A673 (cell line): ENCODE measurements at regions not wholly inside any gene's neighbourhood (a gene's known extent, or its start where the extent isn't known, plus 50 kb on each side); places are given as distances from the start of the nearest gene placed in this dataset.

Source experiments
- BruUV-seq: library from RNA; stranded (reverse); fragments of 400-500 nt; replicated peaks from 2 replicates; lab custom pipeline; 2021; lab: Mats Ljungman, UMichigan
- CTCF ChIA-PET: fragments of 300-600 bp; sonication (Branson Sonifier 250); formaldehyde crosslinking; loops from one replicate; lab custom pipeline; 2022; ENCODE audit warnings: antibody characterized with exemption; lab: Charles Lee
- POLR2A ChIA-PET: fragments of 300-600 bp; sonication (Branson Sonifier 250); formaldehyde crosslinking; loops from one replicate; lab custom pipeline; 2022; ENCODE audit warnings: antibody characterized with exemption; ENCODE audit not compliant: low non-redundant PET; lab: Charles Lee
- DNase-seq: peaks from one replicate; pipeline ENCODE4 v3.0.0-alpha.2; 2015; ENCODE audit warnings: low spot score
- H3K27ac ChIP-seq: fragments of 200-600 bp; sonication (generic); 2 replicates; pipeline ENCODE4 v1.5.1; 2016; ENCODE audit warnings: mixed run types, low read depth, mild to moderate bottlenecking, mixed read lengths, antibody characterized with exemption, low read length; ENCODE audit not compliant: poor library complexity, severe bottlenecking
- H3K27me3 ChIP-seq: fragments of 200-600 bp; sonication (generic); replicated peaks from 2 replicates; pipeline ENCODE4 v1.6.1; 2017; ENCODE audit warnings: mixed run types, low read depth, mild to moderate bottlenecking, mixed read lengths, antibody characterized with exemption, low read length; ENCODE audit not compliant: insufficient read depth, poor library complexity
- H3K36me3 ChIP-seq: fragments of 200-600 bp; sonication (generic); 2 replicates; pipeline ENCODE4 v1.6.1; 2016; ENCODE audit warnings: mixed run types, mild to moderate bottlenecking, mixed read lengths, antibody characterized with exemption, low read length; ENCODE audit not compliant: insufficient read depth, poor library complexity, severe bottlenecking
- H3K4me1 ChIP-seq: fragments of 200-600 bp; sonication (generic); 2 replicates; pipeline ENCODE4 v1.6.1; 2017; ENCODE audit warnings: mixed run types, mild to moderate bottlenecking, mixed read lengths, antibody characterized with exemption, low read length; ENCODE audit not compliant: insufficient read depth, poor library complexity, severe bottlenecking
- H3K4me3 ChIP-seq: fragments of 200-600 bp; sonication (generic); 2 replicates; pipeline ENCODE4 v1.5.1; 2016; ENCODE audit warnings: low read depth, mixed run types, mild to moderate bottlenecking, mixed read lengths, low read length; ENCODE audit not compliant: poor library complexity, severe bottlenecking
- H3K9me3 ChIP-seq: fragments of 200-600 bp; sonication (generic); 2 replicates; pipeline ENCODE4 v1.6.1; 2016; ENCODE audit warnings: mixed run types, low read depth, mild to moderate bottlenecking, mixed read lengths, antibody characterized with exemption, low read length; ENCODE audit not compliant: poor library complexity, severe bottlenecking
- EZH2 ChIP-seq: fragments of 200-600 bp; sonication (generic); IDR thresholded peaks from 2 replicates; pipeline ENCODE4 v1.6.1; 2017; ENCODE audit warnings: borderline replicate concordance, low read depth, mild to moderate bottlenecking, mixed read lengths, antibody characterized with exemption, low read length; ENCODE audit not compliant: poor library complexity, severe bottlenecking
- intact Hi-C: fragments of 100-400 bp; cut with micrococcal nuclease; formaldehyde crosslinking; loops from one replicate; pipeline ENCODE4 v1.10.0; 2022; ENCODE audit not compliant: unreplicated experiment
- TF ChIP-seq, protein P1 (sequence below): fragments of 300-800, 200-600 bp; sonication (generic); conservative IDR thresholded peaks from 2 replicates; pipeline ENCODE4 v1.5.1; 2017; ENCODE audit warnings: low read depth, mild to moderate bottlenecking, antibody characterized with exemption, low read length, moderate library complexity, mixed read lengths

DNA sequence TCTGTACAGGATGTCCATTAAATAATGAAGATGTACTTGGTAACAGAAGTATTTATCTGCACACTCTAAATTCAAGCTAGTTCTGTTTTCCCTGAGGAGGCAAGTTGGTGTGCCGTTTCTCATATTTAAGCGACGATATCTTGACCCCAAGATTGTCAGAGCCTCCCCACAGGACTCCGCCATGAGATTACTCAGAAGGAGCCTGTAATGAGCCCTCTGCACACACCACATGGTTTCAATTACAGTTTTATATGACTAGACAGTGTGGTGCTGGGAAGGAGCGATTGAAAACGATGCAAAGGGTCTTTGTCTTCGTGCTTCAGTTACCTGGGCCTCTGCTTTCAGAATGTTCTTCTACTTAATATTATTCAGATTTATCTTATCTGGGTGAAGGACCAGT lies 840.4 kb upstream of the WWC1 start:
- no peak overlapping the region for H3K27ac ChIP-seq
- DNase-seq, result peak; percentile 54
- no peak overlapping the region for H3K4me3 ChIP-seq
- intact Hi-C loops, result no loop called here
- no peaks in the 10 kb centered on the region for H3K36me3 ChIP-seq
- no peaks in the 10 kb centered on the region for H3K27me3 ChIP-seq
- POLR2A ChIA-PET, result no interaction called here
- CTCF ChIA-PET, result no interaction called here
- BruUV-seq, result no TSS peak
- no peaks in the 10 kb centered on the region for H3K9me3 ChIP-seq
- peaks cover 18% of the 10 kb centered on the region for H3K4me1 ChIP-seq
- TF ChIP-seq EZH2, result no peak
- TF ChIP-seq, protein P1, sequence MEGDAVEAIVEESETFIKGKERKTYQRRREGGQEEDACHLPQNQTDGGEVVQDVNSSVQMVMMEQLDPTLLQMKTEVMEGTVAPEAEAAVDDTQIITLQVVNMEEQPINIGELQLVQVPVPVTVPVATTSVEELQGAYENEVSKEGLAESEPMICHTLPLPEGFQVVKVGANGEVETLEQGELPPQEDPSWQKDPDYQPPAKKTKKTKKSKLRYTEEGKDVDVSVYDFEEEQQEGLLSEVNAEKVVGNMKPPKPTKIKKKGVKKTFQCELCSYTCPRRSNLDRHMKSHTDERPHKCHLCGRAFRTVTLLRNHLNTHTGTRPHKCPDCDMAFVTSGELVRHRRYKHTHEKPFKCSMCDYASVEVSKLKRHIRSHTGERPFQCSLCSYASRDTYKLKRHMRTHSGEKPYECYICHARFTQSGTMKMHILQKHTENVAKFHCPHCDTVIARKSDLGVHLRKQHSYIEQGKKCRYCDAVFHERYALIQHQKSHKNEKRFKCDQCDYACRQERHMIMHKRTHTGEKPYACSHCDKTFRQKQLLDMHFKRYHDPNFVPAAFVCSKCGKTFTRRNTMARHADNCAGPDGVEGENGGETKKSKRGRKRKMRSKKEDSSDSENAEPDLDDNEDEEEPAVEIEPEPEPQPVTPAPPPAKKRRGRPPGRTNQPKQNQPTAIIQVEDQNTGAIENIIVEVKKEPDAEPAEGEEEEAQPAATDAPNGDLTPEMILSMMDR, result no peak

DNA sequence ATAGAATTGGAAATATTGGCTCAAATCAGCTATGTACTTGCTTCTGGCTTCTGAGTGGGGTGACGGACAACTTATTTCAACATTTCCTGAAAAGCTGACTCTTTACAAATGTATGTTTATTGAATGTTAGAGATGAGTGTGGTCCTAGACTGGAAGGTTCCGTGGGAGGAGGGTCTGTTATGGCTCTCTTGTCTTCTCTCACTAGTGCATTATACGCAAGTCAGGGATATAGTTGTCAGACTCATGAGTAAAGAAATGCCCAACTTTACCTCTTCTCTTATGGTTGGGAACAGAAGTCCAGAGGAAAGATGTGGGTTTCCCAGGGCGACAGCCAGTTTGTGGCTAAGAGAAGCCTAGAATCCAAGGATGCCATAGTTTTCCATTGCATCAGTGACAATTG lies 839.3 kb upstream of the WWC1 start:
- no peak overlapping the region for H3K27ac ChIP-seq
- POLR2A ChIA-PET, result no interaction called here
- intact Hi-C loops, result no loop called here
- BruUV-seq, result no TSS peak
- no peak overlapping the region for H3K4me3 ChIP-seq
- H3K4me1 ChIP-seq, result peaks cover 18% of the 10 kb centered on the region
- no peak for DNase-seq
- H3K27me3 ChIP-seq, result no peaks in the 10 kb centered on the region
- CTCF ChIA-PET, result no interaction called here
- TF ChIP-seq EZH2, result no peak
- TF ChIP-seq, protein P1, result no peak
- H3K36me3 ChIP-seq, result no peaks in the 10 kb centered on the region
- no peaks in the 10 kb centered on the region for H3K9me3 ChIP-seq

DNA sequence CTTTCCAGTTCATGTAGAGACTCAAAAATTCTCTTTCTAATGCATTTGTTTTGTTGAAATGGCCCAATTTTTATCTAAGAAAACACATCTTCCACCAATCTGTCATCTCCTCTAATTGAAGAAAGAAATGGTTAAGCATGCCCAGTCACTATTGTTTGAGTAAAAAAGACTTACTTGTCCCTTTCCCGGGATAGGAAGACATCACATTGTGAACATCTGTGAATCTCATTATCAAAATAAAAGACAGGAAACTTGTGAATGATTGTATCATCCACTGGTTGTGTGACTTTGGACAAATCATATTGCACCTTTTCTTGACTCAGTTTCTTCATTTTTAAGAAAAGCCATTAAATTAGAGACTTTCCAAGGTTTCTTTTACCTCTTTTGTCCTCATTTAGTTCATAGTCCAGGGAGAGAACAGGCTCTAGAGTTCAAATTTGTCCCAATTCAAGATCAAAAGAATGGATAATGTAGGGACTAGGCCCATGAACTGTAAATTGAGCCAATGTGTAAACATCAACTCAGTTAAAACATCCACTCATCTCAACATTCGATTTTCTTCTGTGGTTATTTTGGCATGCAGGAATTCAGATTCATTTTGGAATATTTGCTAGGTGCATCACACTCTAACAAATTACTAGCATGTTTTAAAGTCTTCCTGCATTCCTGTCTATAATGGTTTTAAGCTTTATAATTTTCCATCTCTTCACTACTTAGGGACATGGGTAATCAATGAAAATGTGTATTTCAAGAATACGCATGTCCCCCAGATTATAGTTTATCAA lies 838.0 kb upstream of the WWC1 start:
- no peaks in the 10 kb centered on the region for H3K36me3 ChIP-seq
- intact Hi-C loops, result no loop called here
- no peaks in the 10 kb centered on the region for H3K27me3 ChIP-seq
- no TSS peak for BruUV-seq
- no peaks in the 10 kb centered on the region for H3K9me3 ChIP-seq
- CTCF ChIA-PET, result no interaction called here
- TF ChIP-seq, protein P1, result no peak
- TF ChIP-seq EZH2, result no peak
- H3K27ac ChIP-seq, result no peak overlapping the region
- DNase-seq, result peak; percentile 76
- H3K4me1 ChIP-seq, result peaks cover 18% of the 10 kb centered on the region
- H3K4me3 ChIP-seq, result no peak overlapping the region
- POLR2A ChIA-PET, result interaction anchor here (0.6 kb wide), 1 partner anchor 706 kb away, joined by 3 read pairs; no protein-coding TSS in a partner anchor
